Endothelial cell of umbilical vein (primary cell): ENCODE measurements at regions not wholly inside any gene's neighbourhood (a gene's known extent, or its start where the extent isn't known, plus 50 kb on each side); places are given as distances from the start of the nearest gene placed in this dataset.

ENCODE experiments used
- BruUV-seq: library from RNA; stranded (reverse); fragments of 400-500 nt; replicated peaks from 2 replicates; lab custom pipeline; 2021; lab: Mats Ljungman, UMichigan
- CTCF ChIA-PET: fragments of 300-600, 350-600 bp; sonication (Branson Sonifier 250); formaldehyde crosslinking; loops from one replicate; lab custom pipeline; 2021; ENCODE audit warnings: antibody characterized with exemption, inconsistent platforms; lab: Charles Lee
- POLR2A ChIA-PET: fragments of 300-600, 350-600 bp; sonication (Branson Sonifier 250); formaldehyde crosslinking; loops from one replicate; lab custom pipeline; 2021; ENCODE audit warnings: antibody characterized with exemption, inconsistent platforms; lab: Charles Lee
- DNase-seq: peaks from one replicate; pipeline ENCODE4 v3.0.0-alpha.2; 2011; ENCODE audit warnings: low read depth, low spot score
- FAIRE-seq: peaks from 2 replicates; lab custom pipeline; 2011; peaks lifted over from hg19 to GRCh38; lab: Jason Lieb, UNC
- H2AFZ ChIP-seq: 2 replicates; pipeline ENCODE4 v1.6.0; 2012; ENCODE audit warnings: low read depth, low read length, control low read depth, inconsistent platforms
- H3K27ac ChIP-seq: 2 replicates; pipeline ENCODE4 v1.5.1; 2011; ENCODE audit warnings: low read depth, mild to moderate bottlenecking, control low read depth, low read length, moderate library complexity; ENCODE audit not compliant: insufficient read depth
- H3K27me3 ChIP-seq, 2 experiments: 2 replicates each; pipeline versions ENCODE4 v1.6.0 to v1.6.1; 2011; ENCODE audit warnings: low read length in 2 of 2, mixed read lengths in 1 of 2; ENCODE audit not compliant: control insufficient read depth in 2 of 2, insufficient read depth in 2 of 2
- H3K36me3 ChIP-seq, 2 experiments: 2 replicates in 1 of 2; 3 replicates in 1 of 2; pipeline ENCODE4 v1.5.1; 2011; ENCODE audit warnings: low read length in 2 of 2, mild to moderate bottlenecking in 1 of 2, moderate library complexity in 1 of 2; ENCODE audit not compliant: control insufficient read depth in 2 of 2, insufficient read depth in 2 of 2; ENCODE audit errors: extremely low read depth in 1 of 2
- H3K4me1 ChIP-seq: 3 replicates; pipeline ENCODE4 v1.5.1; 2011; ENCODE audit warnings: mild to moderate bottlenecking, low read length; ENCODE audit not compliant: control insufficient read depth, insufficient read depth; ENCODE audit errors: extremely low read depth
- H3K4me2 ChIP-seq: 2 replicates; pipeline ENCODE4 v1.6.1; 2011; ENCODE audit warnings: low read length, control low read depth, mixed read lengths; ENCODE audit not compliant: insufficient read depth
- H3K4me3 ChIP-seq, 3 experiments: fragments of 200-600 bp in 1 of 3; sonication (generic), shearing (Covaris generic) in 1 of 3; replicated peaks in 1 of 3; 2 replicates each; pipeline ENCODE4 v1.5.1; 2011 to 2016; ENCODE audit warnings: control low read depth in 3 of 3, low read length in 3 of 3, mild to moderate bottlenecking in 2 of 3, inconsistent platforms in 1 of 3, low read depth in 1 of 3, moderate library complexity in 1 of 3; ENCODE audit not compliant: insufficient read depth in 1 of 3
- H3K79me2 ChIP-seq: 2 replicates; pipeline ENCODE4 v1.6.0; 2012; ENCODE audit warnings: low read length, inconsistent platforms; ENCODE audit not compliant: control insufficient read depth, insufficient read depth
- H3K9ac ChIP-seq: replicated peaks from 2 replicates; pipeline ENCODE3; 2011; ENCODE audit warnings: low read length, control low read depth; ENCODE audit not compliant: insufficient read depth; ENCODE audit errors: extremely low read depth
- H3K9me1 ChIP-seq: replicated peaks from 3 replicates; pipeline ENCODE4 v1.6.0; 2011; ENCODE audit warnings: mild to moderate bottlenecking, low read length; ENCODE audit not compliant: control insufficient read depth, insufficient read depth; ENCODE audit errors: extremely low read depth
- H3K9me3 ChIP-seq: replicated peaks from 2 replicates; pipeline ENCODE4 v1.5.1; 2012; ENCODE audit warnings: low read length, inconsistent platforms; ENCODE audit not compliant: control insufficient read depth, insufficient read depth
- H4K20me1 ChIP-seq: replicated peaks from 2 replicates; pipeline ENCODE3; 2011; ENCODE audit warnings: mild to moderate bottlenecking, low read length; ENCODE audit not compliant: control insufficient read depth, insufficient read depth; ENCODE audit errors: extremely low read depth
- EZH2 ChIP-seq: IDR thresholded peaks from 2 replicates; pipeline ENCODE4 v1.6.1; 2012; ENCODE audit warnings: borderline replicate concordance, low read depth, mild to moderate bottlenecking, moderate library complexity, low read length, inconsistent platforms; ENCODE audit not compliant: severe bottlenecking
- FOS ChIP-seq: IDR thresholded peaks from 2 replicates; pipeline ENCODE4 v1.6.1; 2011; ENCODE audit warnings: mild to moderate bottlenecking, low read length, moderate library complexity, borderline replicate concordance; ENCODE audit not compliant: insufficient read depth
- GATA2 ChIP-seq: IDR thresholded peaks from 2 replicates; pipeline ENCODE4 v1.7.0; 2011; ENCODE audit warnings: low read depth, mild to moderate bottlenecking, moderate library complexity, mixed read lengths, low read length; ENCODE audit not compliant: insufficient read length, insufficient read depth
- JUN ChIP-seq: IDR thresholded peaks from 2 replicates; pipeline ENCODE4 v1.6.1; 2011; ENCODE audit warnings: borderline replicate concordance, low read depth; ENCODE audit not compliant: insufficient read length, insufficient read depth
- MYC ChIP-seq: IDR thresholded peaks from one replicate; pipeline ENCODE4 v1.6.1; 2011; ENCODE audit warnings: mild to moderate bottlenecking, low read depth, low read length
- POLR2A ChIP-seq: IDR thresholded peaks from 2 replicates; pipeline ENCODE4 v1.6.1; 2012; ENCODE audit warnings: low read depth, mild to moderate bottlenecking, control low read depth, low read length
- POLR2AphosphoS5 ChIP-seq: IDR thresholded peaks from 2 replicates; pipeline ENCODE4 v1.6.1; 2012; ENCODE audit warnings: low read depth, mild to moderate bottlenecking, control low read depth, low read length, moderate library complexity; ENCODE audit not compliant: insufficient read depth
- dilution Hi-C: fragments of 300-500 bp; cut with MboI; formaldehyde crosslinking; loops from one replicate; pipeline ENCODE4 v1.15.0; 2019; ENCODE audit warnings: low sequenced_read_pairs; ENCODE audit not compliant: extremely low pct_ligation_motif_present
- intact Hi-C: fragments of 100-400 bp; cut with micrococcal nuclease; formaldehyde crosslinking; loops from one replicate; pipeline ENCODE4 v1.10.0; 2022
- TF ChIP-seq, protein P1 (sequence below), 2 donors: IDR thresholded peaks; 1 replicate in 1 of 2; 2 replicates in 1 of 2; pipeline ENCODE4 v1.5.1; 2011; ENCODE audit warnings: low read length in 2 of 2, mild to moderate bottlenecking in 2 of 2, moderate library complexity in 2 of 2, control low read depth in 1 of 2, inconsistent platforms in 1 of 2, low read depth in 1 of 2; ENCODE audit not compliant: insufficient read depth in 1 of 2; ENCODE audit errors: extremely low read depth in 1 of 2
- TF ChIP-seq, protein P2 (sequence below): IDR thresholded peaks from 2 replicates; pipeline ENCODE4 v1.6.1; 2011; ENCODE audit not compliant: insufficient read depth, insufficient read length

DNA sequence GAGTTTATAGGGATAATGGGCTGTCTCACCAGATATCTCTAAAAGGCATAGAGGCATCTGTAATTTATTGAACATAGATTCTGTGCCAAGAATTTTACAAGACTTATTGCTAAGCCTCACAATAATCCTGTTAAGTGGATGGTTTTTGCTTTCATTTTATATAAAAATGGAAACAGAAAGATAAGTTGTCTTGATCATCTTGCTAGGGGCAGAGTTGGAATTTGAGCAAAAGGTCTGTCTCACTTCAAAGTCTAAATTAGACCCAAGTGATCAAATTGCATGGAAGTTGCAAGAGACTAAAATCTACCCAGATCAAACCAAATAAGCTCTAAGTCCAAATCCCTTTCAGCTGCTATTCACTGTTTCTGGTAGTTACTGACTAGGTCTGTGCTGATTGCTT is 95.3 kb upstream of the SOX11 start:
- H2AFZ ChIP-seq, result no peak overlapping the region
- no peak overlapping the region for H3K4me3 ChIP-seq
- ChIA-PET CTCF (no interaction called here), POLR2A (no interaction called here)
- H3K9me1 ChIP-seq, result no peaks in the 10 kb centered on the region
- no TSS peak for BruUV-seq
- H3K9ac ChIP-seq, result no peak overlapping the region
- H3K27ac ChIP-seq, result no peak overlapping the region
- H3K79me2 ChIP-seq, result no peaks in the 10 kb centered on the region
- H3K27me3 ChIP-seq, result no peaks in the 10 kb centered on the region
- peaks cover 7% of the 10 kb centered on the region for H3K9me3 ChIP-seq
- H3K36me3 ChIP-seq, result no peaks in the 10 kb centered on the region
- DNase-seq (no peak), FAIRE-seq (no peak)
- no peaks in the 10 kb centered on the region for H3K4me1 ChIP-seq
- H3K4me2 ChIP-seq, result no peak overlapping the region
- dilution Hi-C loops, result no loop called here
- intact Hi-C loops, result no loop called here
- H4K20me1 ChIP-seq, result no peaks in the 10 kb centered on the region
- TF ChIP-seq POLR2AphosphoS5 (no peak), FOS (no peak), POLR2A (no peak), GATA2 (no peak), EZH2 (no peak), JUN (no peak), MYC (no peak)
- TF ChIP-seq, protein P1, sequence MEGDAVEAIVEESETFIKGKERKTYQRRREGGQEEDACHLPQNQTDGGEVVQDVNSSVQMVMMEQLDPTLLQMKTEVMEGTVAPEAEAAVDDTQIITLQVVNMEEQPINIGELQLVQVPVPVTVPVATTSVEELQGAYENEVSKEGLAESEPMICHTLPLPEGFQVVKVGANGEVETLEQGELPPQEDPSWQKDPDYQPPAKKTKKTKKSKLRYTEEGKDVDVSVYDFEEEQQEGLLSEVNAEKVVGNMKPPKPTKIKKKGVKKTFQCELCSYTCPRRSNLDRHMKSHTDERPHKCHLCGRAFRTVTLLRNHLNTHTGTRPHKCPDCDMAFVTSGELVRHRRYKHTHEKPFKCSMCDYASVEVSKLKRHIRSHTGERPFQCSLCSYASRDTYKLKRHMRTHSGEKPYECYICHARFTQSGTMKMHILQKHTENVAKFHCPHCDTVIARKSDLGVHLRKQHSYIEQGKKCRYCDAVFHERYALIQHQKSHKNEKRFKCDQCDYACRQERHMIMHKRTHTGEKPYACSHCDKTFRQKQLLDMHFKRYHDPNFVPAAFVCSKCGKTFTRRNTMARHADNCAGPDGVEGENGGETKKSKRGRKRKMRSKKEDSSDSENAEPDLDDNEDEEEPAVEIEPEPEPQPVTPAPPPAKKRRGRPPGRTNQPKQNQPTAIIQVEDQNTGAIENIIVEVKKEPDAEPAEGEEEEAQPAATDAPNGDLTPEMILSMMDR (IDR thresholded peaks at IDR 0.05; ENCODE audit: extremely low read depth in 1 of 2, insufficient read depth in 1 of 2, low read depth in 1 of 2, low read length in 2 of 2), result no peak
- TF ChIP-seq, protein P2, sequence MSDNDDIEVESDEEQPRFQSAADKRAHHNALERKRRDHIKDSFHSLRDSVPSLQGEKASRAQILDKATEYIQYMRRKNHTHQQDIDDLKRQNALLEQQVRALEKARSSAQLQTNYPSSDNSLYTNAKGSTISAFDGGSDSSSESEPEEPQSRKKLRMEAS, result no peak
